ENCODE measurements at regions not wholly inside any gene's neighbourhood (a gene's known extent, or its start where the extent isn't known, plus 50 kb on each side); places are given as distances from the start of the nearest gene placed in this dataset.

DNA sequence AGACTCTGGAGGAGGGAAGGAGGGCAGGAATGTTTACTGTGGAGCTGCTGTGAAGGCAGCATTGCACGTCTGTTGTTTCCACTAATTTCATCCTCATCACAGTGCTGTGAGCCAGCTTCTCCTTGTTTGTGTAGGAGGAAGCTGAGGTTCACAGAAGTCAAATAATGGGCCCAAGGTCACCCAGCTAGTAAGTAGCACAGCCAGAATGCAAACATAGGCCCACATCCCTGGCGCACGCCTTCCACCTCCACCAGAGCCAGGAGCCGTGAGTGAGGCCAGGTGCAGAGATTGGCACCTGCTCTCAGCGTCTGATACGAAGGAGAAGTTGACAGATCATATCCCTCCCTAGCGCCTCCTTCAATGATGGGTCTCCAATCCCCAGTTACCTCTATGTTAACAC lies 93.6 kb downstream of the HTR5A start:
- TF ChIP-seq TAF1 (IDR thresholded peaks at IDR 0.05; ENCODE audit: borderline replicate concordance, insufficient read depth, low read length) (no peak), POLR2AphosphoS5 (IDR thresholded peaks at IDR 0.05; ENCODE audit: low read depth, low read length) (no peak)

All from PFSK-1 (cell line).